ENCODE measurements at regions not wholly inside any gene's neighbourhood (a gene's known extent, or its start where the extent isn't known, plus 50 kb on each side); places are given as distances from the start of the nearest gene placed in this dataset.

DNA sequence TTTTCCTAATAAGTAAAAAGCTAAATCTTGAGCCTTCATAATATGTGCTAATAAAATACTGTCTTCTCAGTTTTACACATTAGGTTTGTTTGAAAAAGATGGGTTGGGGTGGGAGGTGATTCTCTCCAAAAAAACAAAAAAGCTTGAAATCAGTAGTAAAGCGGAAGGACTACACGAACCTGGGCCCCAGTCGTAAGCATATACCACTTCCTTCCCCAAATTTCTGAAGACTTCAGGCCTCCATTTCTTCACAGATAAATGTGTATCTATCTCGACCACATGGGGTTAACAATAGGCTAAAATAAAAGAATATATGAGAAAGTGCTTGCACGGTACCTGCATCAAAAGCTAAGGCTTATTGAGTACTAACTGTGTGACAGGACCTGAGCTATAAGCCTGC is 51.6 kb upstream of the PAX2 start:
- no peak for TF ChIP-seq POLR2A (IDR thresholded peaks at IDR 0.05)
- TF ChIP-seq, protein P1, sequence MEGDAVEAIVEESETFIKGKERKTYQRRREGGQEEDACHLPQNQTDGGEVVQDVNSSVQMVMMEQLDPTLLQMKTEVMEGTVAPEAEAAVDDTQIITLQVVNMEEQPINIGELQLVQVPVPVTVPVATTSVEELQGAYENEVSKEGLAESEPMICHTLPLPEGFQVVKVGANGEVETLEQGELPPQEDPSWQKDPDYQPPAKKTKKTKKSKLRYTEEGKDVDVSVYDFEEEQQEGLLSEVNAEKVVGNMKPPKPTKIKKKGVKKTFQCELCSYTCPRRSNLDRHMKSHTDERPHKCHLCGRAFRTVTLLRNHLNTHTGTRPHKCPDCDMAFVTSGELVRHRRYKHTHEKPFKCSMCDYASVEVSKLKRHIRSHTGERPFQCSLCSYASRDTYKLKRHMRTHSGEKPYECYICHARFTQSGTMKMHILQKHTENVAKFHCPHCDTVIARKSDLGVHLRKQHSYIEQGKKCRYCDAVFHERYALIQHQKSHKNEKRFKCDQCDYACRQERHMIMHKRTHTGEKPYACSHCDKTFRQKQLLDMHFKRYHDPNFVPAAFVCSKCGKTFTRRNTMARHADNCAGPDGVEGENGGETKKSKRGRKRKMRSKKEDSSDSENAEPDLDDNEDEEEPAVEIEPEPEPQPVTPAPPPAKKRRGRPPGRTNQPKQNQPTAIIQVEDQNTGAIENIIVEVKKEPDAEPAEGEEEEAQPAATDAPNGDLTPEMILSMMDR (IDR thresholded peaks at IDR 0.05): no peak

Data from tibial nerve (tissue), 3 donors.